ENCODE measurements at regions not wholly inside any gene's neighbourhood (a gene's known extent, or its start where the extent isn't known, plus 50 kb on each side); places are given as distances from the start of the nearest gene placed in this dataset.

GRCh38 chr5:145203193-145203592, 631.9 kb downstream of the PRELID2 start:
- TF ChIP-seq, protein P1, sequence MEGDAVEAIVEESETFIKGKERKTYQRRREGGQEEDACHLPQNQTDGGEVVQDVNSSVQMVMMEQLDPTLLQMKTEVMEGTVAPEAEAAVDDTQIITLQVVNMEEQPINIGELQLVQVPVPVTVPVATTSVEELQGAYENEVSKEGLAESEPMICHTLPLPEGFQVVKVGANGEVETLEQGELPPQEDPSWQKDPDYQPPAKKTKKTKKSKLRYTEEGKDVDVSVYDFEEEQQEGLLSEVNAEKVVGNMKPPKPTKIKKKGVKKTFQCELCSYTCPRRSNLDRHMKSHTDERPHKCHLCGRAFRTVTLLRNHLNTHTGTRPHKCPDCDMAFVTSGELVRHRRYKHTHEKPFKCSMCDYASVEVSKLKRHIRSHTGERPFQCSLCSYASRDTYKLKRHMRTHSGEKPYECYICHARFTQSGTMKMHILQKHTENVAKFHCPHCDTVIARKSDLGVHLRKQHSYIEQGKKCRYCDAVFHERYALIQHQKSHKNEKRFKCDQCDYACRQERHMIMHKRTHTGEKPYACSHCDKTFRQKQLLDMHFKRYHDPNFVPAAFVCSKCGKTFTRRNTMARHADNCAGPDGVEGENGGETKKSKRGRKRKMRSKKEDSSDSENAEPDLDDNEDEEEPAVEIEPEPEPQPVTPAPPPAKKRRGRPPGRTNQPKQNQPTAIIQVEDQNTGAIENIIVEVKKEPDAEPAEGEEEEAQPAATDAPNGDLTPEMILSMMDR (IDR thresholded peaks at IDR 0.05): no peak
- TF ChIP-seq ZFX (IDR thresholded peaks at IDR 0.05; ENCODE audit: borderline replicate concordance): no peak

All from 22Rv1 (cell line).